ENCODE measurements at regions not wholly inside any gene's neighbourhood (a gene's known extent, or its start where the extent isn't known, plus 50 kb on each side); places are given as distances from the start of the nearest gene placed in this dataset.

DNA sequence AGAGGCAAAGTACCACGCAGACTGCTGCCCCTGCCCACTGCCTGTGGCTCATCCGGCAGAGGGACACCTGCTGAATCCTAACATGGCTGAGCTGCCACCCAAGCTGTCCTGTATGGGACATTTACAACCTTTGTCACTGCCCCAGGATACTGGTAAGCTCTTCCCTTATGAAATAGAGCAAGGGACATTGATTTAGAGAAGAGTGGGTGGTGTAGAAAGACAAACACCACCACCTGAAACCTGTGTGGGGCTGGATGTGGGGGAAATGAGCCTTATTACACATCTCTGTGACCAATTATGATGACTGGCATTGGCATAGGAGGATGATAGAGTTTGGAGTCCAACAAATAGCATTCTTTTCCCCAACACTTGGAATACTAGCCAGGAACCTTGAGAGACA is 81.2 kb upstream of the GZMB start:
- H3K36me3 ChIP-seq (ENCODE audit: control insufficient read depth in 4 of 4, insufficient read depth in 4 of 4, low read length in 3 of 4): no peaks in the 10 kb centered on the region
- H3K4me1 ChIP-seq (ENCODE audit: control extremely low read depth in 1 of 4, control insufficient read depth in 4 of 4, insufficient read depth in 4 of 4, low read length in 3 of 4): no peaks in the 10 kb centered on the region
- H3K4me3 ChIP-seq (ENCODE audit: control insufficient read depth in 1 of 7, extremely low read depth in 1 of 7, insufficient read depth in 4 of 7, low read depth in 2 of 7, low read length in 6 of 7): no peak overlapping the region
- ChIA-PET POLR2A (no interaction called here), CTCF (interaction anchor here (1.7 kb wide), 1 partner anchor 9 kb away, joined by 4 read pairs; no protein-coding TSS in a partner anchor)
- DNase-seq: no peak
- H3K27ac ChIP-seq (ENCODE audit: insufficient read depth in 1 of 2, low read depth in 1 of 2, low read length in 2 of 2, poor library complexity in 1 of 2, severe bottlenecking in 2 of 2): no peak overlapping the region
- peaks cover 0 to 2% (median 0%) of the 10 kb centered on the region in 5 experiments for H3K27me3 ChIP-seq (replicated peaks in 2 of 5; ENCODE audit: control insufficient read depth in 4 of 5, insufficient read depth in 5 of 5, low read length in 4 of 5)
- 100% methylated on average over 1 of the region's 2 CpGs for WGBS (ENCODE audit: insufficient coverage)
- no peaks in the 10 kb centered on the region for H3K9me3 ChIP-seq (ENCODE audit: control extremely low read depth in 1 of 5, control insufficient read depth in 4 of 5, insufficient read depth in 2 of 5, low read depth in 1 of 5, low read length in 4 of 5)

GRCh38 chr14:24713404-24713803 is 79.4 kb upstream of the GZMB start:
- Histone ChIP-seq H3K27ac (ENCODE audit: insufficient read depth in 1 of 2, low read depth in 1 of 2, low read length in 2 of 2, poor library complexity in 1 of 2, severe bottlenecking in 2 of 2) (no peak overlapping the region), H3K36me3 (ENCODE audit: control insufficient read depth in 4 of 4, insufficient read depth in 4 of 4, low read length in 3 of 4) (no peaks in the 10 kb centered on the region), H3K27me3 (replicated peaks in 2 of 5; ENCODE audit: control insufficient read depth in 4 of 5, insufficient read depth in 5 of 5, low read length in 4 of 5) (peaks cover 0 to 2% (median 0%) of the 10 kb centered on the region in 5 experiments), H3K4me3 (ENCODE audit: control insufficient read depth in 1 of 7, extremely low read depth in 1 of 7, insufficient read depth in 4 of 7, low read depth in 2 of 7, low read length in 6 of 7) (no peak overlapping the region), H3K4me1 (ENCODE audit: control extremely low read depth in 1 of 4, control insufficient read depth in 4 of 4, insufficient read depth in 4 of 4, low read length in 3 of 4) (no peaks in the 10 kb centered on the region), H3K9me3 (ENCODE audit: control extremely low read depth in 1 of 5, control insufficient read depth in 4 of 5, insufficient read depth in 2 of 5, low read depth in 1 of 5, low read length in 4 of 5) (no peaks in the 10 kb centered on the region)
- DNase-seq: no peak
- CTCF ChIA-PET: interaction anchor here (5.7 kb wide), 1 partner anchor 21 kb away, joined by 36 read pairs; no protein-coding TSS in a partner anchor
- POLR2A ChIA-PET: no interaction called here
- WGBS (ENCODE audit: insufficient coverage): 100% methylated on average over 4 of the region's 4 CpGs

- CTCF ChIA-PET: interaction anchor here (1.1 to 5.7 kb wide), 3 partner anchors 22 to 416 kb away, joined by 3 to 36 read pairs (median 4); no protein-coding TSS in a partner anchor
- DNase-seq: no peak
- POLR2A ChIA-PET: no interaction called here
Observed at GRCh38 chr14:24712909-24713308, 78.9 kb upstream of the GZMB start.

GRCh38 chr14:24712374-24712773 is 78.4 kb upstream of the GZMB start:
- Histone ChIP-seq H3K36me3 (ENCODE audit: control insufficient read depth in 4 of 4, insufficient read depth in 4 of 4, low read length in 3 of 4) (no peaks in the 10 kb centered on the region), H3K27me3 (replicated peaks in 2 of 5; ENCODE audit: control insufficient read depth in 4 of 5, insufficient read depth in 5 of 5, low read length in 4 of 5) (peaks cover 0 to 2% (median 0%) of the 10 kb centered on the region in 5 experiments), H3K4me3 (ENCODE audit: control insufficient read depth in 1 of 7, extremely low read depth in 1 of 7, insufficient read depth in 4 of 7, low read depth in 2 of 7, low read length in 6 of 7) (no peak overlapping the region), H3K9me3 (ENCODE audit: control extremely low read depth in 1 of 5, control insufficient read depth in 4 of 5, insufficient read depth in 2 of 5, low read depth in 1 of 5, low read length in 4 of 5) (no peaks in the 10 kb centered on the region), H3K27ac (ENCODE audit: insufficient read depth in 1 of 2, low read depth in 1 of 2, low read length in 2 of 2, poor library complexity in 1 of 2, severe bottlenecking in 2 of 2) (no peak overlapping the region), H3K4me1 (ENCODE audit: control extremely low read depth in 1 of 4, control insufficient read depth in 4 of 4, insufficient read depth in 4 of 4, low read length in 3 of 4) (no peaks in the 10 kb centered on the region)
- no CpG with 5 or more reads among the region's 1 CpG for WGBS (ENCODE audit: insufficient coverage)
- CTCF ChIA-PET: interaction anchor here (1.1 to 5.7 kb wide), 5 partner anchors 8 to 416 kb away, joined by 3 to 36 read pairs (median 4); no protein-coding TSS in a partner anchor
- DNase-seq: no peak
- POLR2A ChIA-PET: interaction anchor here (1.2 kb wide), 1 partner anchor 18 kb away, joined by 3 read pairs; no protein-coding TSS in a partner anchor

More at GRCh38 chr14:24712909-24713308, 78.9 kb upstream of the GZMB start:
- WGBS (ENCODE audit: insufficient coverage): 94% methylated on average over 3 of the region's 6 CpGs
- Histone ChIP-seq H3K4me1 (ENCODE audit: control extremely low read depth in 1 of 4, control insufficient read depth in 4 of 4, insufficient read depth in 4 of 4, low read length in 3 of 4) (no peaks in the 10 kb centered on the region), H3K4me3 (ENCODE audit: control insufficient read depth in 1 of 7, extremely low read depth in 1 of 7, insufficient read depth in 4 of 7, low read depth in 2 of 7, low read length in 6 of 7) (no peak overlapping the region), H3K9me3 (ENCODE audit: control extremely low read depth in 1 of 5, control insufficient read depth in 4 of 5, insufficient read depth in 2 of 5, low read depth in 1 of 5, low read length in 4 of 5) (no peaks in the 10 kb centered on the region), H3K27me3 (replicated peaks in 2 of 5; ENCODE audit: control insufficient read depth in 4 of 5, insufficient read depth in 5 of 5, low read length in 4 of 5) (peaks cover 0 to 2% (median 0%) of the 10 kb centered on the region in 5 experiments), H3K27ac (ENCODE audit: insufficient read depth in 1 of 2, low read depth in 1 of 2, low read length in 2 of 2, poor library complexity in 1 of 2, severe bottlenecking in 2 of 2) (no peak overlapping the region), H3K36me3 (ENCODE audit: control insufficient read depth in 4 of 4, insufficient read depth in 4 of 4, low read length in 3 of 4) (no peaks in the 10 kb centered on the region)

DNA sequence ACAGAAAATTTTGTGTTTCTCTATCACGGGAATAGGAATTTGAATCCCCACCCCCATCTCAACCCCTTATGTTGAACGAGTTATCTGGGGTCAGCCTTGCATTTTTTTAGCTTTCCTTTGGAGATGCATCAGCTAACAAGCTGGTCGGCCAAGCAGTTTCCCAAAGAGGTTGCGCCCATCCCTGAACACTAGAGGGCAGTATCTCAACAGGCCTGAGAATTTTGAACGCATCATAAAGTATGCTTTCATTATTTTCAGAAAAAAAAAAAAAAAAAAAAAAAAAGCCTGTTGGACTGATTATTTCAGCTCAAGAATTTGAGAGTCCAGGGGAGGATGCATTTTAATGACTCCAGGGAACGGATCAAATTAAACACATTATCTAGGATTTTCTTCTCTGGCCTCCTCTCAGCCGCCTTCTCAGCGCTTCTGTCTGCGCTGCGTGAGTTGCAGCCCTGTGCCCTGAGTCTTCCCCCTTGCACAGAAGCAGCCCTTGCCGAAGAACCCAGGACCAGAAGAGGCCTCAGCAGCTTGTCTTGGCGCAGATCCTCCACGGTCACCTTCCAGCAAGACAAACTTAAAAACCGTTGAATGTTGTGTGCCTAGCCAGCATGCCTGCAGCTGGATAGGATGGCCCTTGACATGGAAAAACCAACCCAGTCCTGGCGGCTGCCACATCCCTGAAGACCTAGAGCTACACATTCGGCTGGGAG is 76.6 kb upstream of the GZMB start:
- H3K9me3 ChIP-seq (ENCODE audit: control extremely low read depth in 1 of 5, control insufficient read depth in 4 of 5, insufficient read depth in 2 of 5, low read depth in 1 of 5, low read length in 4 of 5): no peaks in the 10 kb centered on the region
- POLR2A ChIA-PET: no interaction called here
- 57% methylated on average over 11 of the region's 16 CpGs for WGBS (ENCODE audit: insufficient coverage)

GRCh38 chr14:24708684-24709083 is 74.7 kb upstream of the GZMB start:
- Histone ChIP-seq H3K4me3 (ENCODE audit: control insufficient read depth in 1 of 7, extremely low read depth in 1 of 7, insufficient read depth in 4 of 7, low read depth in 2 of 7, low read length in 6 of 7) (no peak overlapping the region), H3K36me3 (ENCODE audit: control insufficient read depth in 4 of 4, insufficient read depth in 4 of 4, low read length in 3 of 4) (no peaks in the 10 kb centered on the region), H3K27me3 (replicated peaks in 2 of 5; ENCODE audit: control insufficient read depth in 4 of 5, insufficient read depth in 5 of 5, low read length in 4 of 5) (no peaks in the 10 kb centered on the region), H3K9me3 (ENCODE audit: control extremely low read depth in 1 of 5, control insufficient read depth in 4 of 5, insufficient read depth in 2 of 5, low read depth in 1 of 5, low read length in 4 of 5) (no peaks in the 10 kb centered on the region), H3K4me1 (ENCODE audit: control extremely low read depth in 1 of 4, control insufficient read depth in 4 of 4, insufficient read depth in 4 of 4, low read length in 3 of 4) (no peaks in the 10 kb centered on the region), H3K27ac (ENCODE audit: insufficient read depth in 1 of 2, low read depth in 1 of 2, low read length in 2 of 2, poor library complexity in 1 of 2, severe bottlenecking in 2 of 2) (no peak overlapping the region)
- POLR2A ChIA-PET: no interaction called here
- DNase-seq: no peak
- 100% methylated on average over 3 of the region's 3 CpGs for WGBS (ENCODE audit: insufficient coverage)
- CTCF ChIA-PET: interaction anchor here (1.3 to 5.7 kb wide), 7 partner anchors 9 to 424 kb away, joined by 3 to 36 read pairs (median 17); no protein-coding TSS in a partner anchor

More for the DNA sequence above, 76.6 kb upstream of the GZMB start:
- peak; percentile 61 to 81 (median 75) for DNase-seq
- no peak overlapping the region for H3K4me3 ChIP-seq (ENCODE audit: control insufficient read depth in 1 of 7, extremely low read depth in 1 of 7, insufficient read depth in 4 of 7, low read depth in 2 of 7, low read length in 6 of 7)
- CTCF ChIA-PET: interaction anchor here (0.5 to 5.7 kb wide), 31 partner anchors 9 to 707 kb away, joined by 3 to 36 read pairs (median 4); no protein-coding TSS in a partner anchor
- no peaks in the 10 kb centered on the region for H3K4me1 ChIP-seq (ENCODE audit: control extremely low read depth in 1 of 4, control insufficient read depth in 4 of 4, insufficient read depth in 4 of 4, low read length in 3 of 4)
- no peaks in the 10 kb centered on the region for H3K27me3 ChIP-seq (replicated peaks in 2 of 5; ENCODE audit: control insufficient read depth in 4 of 5, insufficient read depth in 5 of 5, low read length in 4 of 5)
- no peaks in the 10 kb centered on the region for H3K36me3 ChIP-seq (ENCODE audit: control insufficient read depth in 4 of 4, insufficient read depth in 4 of 4, low read length in 3 of 4)
- H3K27ac ChIP-seq (ENCODE audit: insufficient read depth in 1 of 2, low read depth in 1 of 2, low read length in 2 of 2, poor library complexity in 1 of 2, severe bottlenecking in 2 of 2): no peak overlapping the region

DNA sequence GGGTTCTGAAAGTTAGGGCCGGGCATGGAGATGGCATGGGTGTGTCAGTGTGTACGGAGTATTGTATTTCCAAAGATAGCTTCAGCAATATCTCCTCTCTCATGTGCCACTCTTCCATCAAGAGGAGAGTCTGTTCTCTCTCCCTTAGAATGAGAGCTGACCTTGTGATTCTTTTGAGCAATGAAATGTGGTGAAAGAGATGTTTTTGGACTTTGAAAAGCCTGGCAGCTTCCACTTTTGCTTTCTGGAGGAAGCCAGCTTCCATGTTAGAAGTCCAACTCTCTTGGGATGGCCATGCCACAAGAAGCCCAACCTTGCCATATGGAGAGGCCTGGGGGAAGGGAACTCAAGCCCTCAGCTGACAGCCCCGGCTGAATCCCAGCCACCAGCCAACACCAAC is 72.4 kb upstream of the GZMB start:
- Histone ChIP-seq H3K36me3 (ENCODE audit: control insufficient read depth in 4 of 4, insufficient read depth in 4 of 4, low read length in 3 of 4) (no peaks in the 10 kb centered on the region), H3K4me3 (ENCODE audit: control insufficient read depth in 1 of 7, extremely low read depth in 1 of 7, insufficient read depth in 4 of 7, low read depth in 2 of 7, low read length in 6 of 7) (no peak overlapping the region), H3K27me3 (replicated peaks in 2 of 5; ENCODE audit: control insufficient read depth in 4 of 5, insufficient read depth in 5 of 5, low read length in 4 of 5) (no peaks in the 10 kb centered on the region), H3K9me3 (ENCODE audit: control extremely low read depth in 1 of 5, control insufficient read depth in 4 of 5, insufficient read depth in 2 of 5, low read depth in 1 of 5, low read length in 4 of 5) (no peaks in the 10 kb centered on the region), H3K4me1 (ENCODE audit: control extremely low read depth in 1 of 4, control insufficient read depth in 4 of 4, insufficient read depth in 4 of 4, low read length in 3 of 4) (no peaks in the 10 kb centered on the region), H3K27ac (ENCODE audit: insufficient read depth in 1 of 2, low read depth in 1 of 2, low read length in 2 of 2, poor library complexity in 1 of 2, severe bottlenecking in 2 of 2) (no peak overlapping the region)
- DNase-seq: no peak
- WGBS (ENCODE audit: insufficient coverage): 100% methylated on average over 1 of the region's 3 CpGs
- CTCF ChIA-PET: interaction anchor here (1.2 to 2.9 kb wide), 4 partner anchors 13 to 427 kb away, joined by 3 to 7 read pairs (median 3); no protein-coding TSS in a partner anchor
- POLR2A ChIA-PET: interaction anchor here (0.6 kb wide), 1 partner anchor 104 kb away, joined by 4 read pairs; no protein-coding TSS in a partner anchor

All from common myeloid progenitor, CD34-positive (primary cell).